ENCODE measurements at regions not wholly inside any gene's neighbourhood (a gene's known extent, or its start where the extent isn't known, plus 50 kb on each side); places are given as distances from the start of the nearest gene placed in this dataset.
"Not testable (repeated sequence)": the region's sequence is repeated elsewhere in the genome, so short reads cannot be mapped to it uniquely, and the experiment has no call there.

DNA sequence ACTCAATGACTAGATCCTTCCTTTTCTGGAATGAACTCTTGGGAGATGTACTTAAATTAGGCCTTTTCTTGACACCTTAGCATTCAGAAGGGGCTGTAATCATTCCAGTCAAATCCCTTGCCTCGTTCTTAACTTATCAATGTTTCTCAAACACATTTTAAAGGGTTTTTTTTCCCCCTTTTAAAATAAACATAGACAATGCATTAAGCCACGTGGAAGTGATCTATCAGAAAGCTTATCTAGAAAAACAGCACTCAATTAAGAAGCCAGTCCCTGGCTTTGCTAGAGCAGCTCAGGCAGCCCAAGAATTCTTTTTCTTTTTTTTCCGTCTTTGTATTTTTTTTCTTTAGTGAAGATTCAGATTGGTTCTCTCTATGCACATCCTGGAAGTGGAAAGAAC lies 118.2 kb downstream of the PCDH7 start:
- DNase-seq, result no peak

DNA sequence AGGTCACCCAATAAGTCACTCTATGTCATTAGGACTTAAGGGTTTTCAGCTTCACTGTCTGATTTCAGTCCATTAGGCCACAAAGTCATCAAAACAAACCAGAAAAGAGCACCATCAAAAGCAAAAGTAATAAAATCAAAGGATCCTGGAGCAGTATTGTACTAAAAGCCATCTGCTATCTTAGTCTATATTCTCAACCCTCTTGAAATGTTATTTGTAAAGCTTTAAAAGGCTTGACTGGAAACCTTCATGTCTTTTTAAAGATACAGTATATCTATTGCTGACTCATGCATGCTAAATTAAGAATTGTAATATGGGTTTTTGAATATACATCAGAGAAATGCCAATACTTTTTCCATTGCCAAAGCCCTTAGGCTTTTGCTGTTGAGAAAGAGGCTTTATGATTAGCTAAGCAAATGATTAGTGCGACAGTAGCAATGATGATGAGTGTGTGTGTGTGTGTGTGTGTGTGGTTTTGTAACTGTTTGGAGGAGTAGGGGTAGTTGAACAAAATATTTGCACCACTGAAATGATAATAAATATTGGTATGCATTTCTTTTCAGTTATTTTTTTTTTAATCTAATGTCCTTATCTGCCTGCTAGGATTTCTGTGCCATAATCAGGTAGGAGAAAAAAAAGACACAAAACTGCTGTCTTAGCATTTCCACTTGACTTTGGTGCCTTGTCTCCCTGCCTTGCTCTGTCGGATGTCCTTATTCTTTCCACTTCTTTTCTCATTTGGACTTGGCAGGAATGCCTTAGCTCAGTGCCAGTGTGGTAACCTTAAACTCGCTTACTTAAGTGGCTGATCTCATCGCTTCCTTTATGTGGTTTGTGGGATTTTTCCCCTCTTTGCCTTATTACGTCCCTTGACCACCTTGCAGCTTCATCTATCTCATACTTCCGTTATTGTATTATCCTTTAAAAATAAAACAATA lies 119.7 kb downstream of the PCDH7 start:
- no peak for DNase-seq

GRCh38 chr4:30840571-30840970 lies 120.4 kb downstream of the PCDH7 start:
- no peak for DNase-seq

DNA sequence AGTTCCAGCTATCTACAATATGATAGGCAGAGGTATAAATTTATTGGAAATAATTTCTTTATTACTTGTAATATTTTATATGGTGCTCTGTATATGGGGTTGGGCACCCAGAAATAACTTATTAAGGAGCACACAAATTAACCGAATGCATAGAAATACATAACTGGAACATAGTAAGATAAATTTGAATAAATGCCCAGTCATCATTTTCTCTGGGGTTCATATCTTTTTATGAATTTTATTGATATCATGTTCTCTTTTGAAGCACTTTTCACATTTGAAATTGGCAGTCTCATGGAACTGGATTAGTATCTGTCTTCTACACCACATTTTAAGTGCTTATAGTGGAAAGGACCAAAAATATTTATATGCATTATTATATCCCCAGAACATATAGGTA lies 122.0 kb downstream of the PCDH7 start:
- no peak for DNase-seq

GRCh38 chr4:30842689-30843088 lies 122.5 kb downstream of the PCDH7 start:
- no peak for DNase-seq

DNA sequence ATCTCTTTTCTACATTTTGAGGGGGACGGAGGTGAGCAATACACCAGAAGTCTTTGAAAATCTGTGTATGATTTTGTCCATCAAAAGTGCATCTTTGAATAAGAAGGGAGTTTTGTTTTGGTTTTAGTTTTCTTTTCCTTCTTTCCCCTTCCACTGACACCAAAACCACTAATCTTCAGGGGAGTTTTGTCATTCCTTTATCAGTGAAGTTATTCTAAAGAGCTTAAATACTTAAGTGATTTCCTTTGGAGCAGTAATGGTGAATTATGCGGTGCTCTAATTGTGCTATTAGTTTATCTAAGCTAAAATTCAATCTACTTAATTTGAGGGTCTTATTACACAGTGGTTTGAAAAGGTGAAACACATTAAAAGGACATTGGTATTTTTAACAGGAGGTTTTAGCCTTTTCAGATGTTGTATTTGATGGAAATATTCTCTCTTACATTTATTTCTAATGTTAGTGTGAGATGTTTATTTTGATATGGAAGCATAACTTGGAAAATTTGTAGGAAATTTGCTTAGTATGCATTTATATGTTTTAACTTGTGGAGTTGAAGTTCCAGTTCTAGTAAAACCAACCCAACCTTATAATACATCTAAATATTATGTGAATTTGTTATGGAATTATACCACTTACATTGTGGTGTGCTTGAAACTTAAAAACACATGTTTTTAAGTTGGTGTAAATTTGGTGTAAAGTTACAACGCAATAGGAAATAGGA lies 124.9 kb downstream of the PCDH7 start:
- no peak for DNase-seq

DNA sequence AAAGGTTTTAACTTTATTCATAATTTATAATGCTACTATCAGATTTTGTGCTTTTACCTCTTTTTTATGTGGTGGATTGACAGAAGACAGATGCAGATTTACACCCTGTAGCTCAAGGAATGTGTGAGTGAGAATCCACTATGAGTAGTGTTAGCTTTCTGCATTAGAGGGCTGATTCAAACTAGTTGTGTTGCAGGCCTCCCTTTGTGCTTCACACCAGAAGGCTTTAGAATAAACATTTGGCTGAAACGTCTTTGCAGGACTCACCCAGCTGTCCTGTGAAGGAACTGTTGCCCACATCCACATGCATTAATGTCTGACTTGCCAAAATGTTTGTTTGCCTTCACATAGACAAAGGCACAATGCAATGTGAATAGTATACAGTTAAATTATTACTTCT lies 127.0 kb downstream of the PCDH7 start:
- DNase-seq, result no peak

- DNase-seq, result no peak
These were observed 127.8 kb downstream of the PCDH7 start for GRCh38 chr4:30847958-30848357.

DNA sequence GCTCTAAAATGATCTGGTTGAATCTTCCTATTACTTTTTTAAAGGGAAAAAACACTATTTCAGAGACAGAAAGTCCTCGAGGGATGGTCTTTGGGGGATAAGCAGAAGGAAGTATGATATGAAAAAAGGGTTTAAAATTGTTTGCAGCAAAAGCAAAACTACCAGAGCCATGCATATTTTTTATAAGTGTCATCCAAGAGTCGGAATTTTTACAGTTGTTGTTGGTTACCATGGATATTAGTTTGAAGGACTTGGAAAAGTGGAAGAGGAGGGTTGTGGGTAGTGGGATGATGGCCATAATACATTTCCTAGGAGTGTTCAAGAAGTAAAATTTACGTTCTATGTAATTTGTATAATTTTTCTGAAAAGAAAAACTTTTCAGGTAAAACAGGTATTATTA lies 134.4 kb downstream of the PCDH7 start:
- no peak for DNase-seq

DNA sequence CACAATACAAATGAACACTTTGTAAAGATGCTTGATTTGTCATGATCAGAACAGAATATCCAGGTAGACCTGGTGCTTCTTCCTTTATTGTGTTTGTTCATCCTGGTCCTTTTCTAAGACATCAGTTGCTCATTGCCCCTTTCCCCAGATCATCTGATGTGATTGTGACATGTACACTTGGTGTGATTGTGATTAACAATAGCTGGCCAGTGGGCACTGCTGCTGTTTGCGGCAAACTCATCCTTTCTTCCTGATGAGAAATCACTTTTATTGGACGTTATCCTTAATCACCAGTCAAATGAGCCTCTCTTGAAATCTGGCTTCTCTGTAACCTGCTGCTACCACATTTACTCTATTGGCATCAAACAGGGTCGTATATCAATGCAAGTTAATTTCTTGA lies 135.1 kb downstream of the PCDH7 start:
- no peak for DNase-seq

GRCh38 chr4:30856795-30857564 lies 136.8 kb downstream of the PCDH7 start:
- DNase-seq, result no peak

- DNase-seq, result no peak
These were observed 140.8 kb downstream of the PCDH7 start for GRCh38 chr4:30860978-30861377.

DNA sequence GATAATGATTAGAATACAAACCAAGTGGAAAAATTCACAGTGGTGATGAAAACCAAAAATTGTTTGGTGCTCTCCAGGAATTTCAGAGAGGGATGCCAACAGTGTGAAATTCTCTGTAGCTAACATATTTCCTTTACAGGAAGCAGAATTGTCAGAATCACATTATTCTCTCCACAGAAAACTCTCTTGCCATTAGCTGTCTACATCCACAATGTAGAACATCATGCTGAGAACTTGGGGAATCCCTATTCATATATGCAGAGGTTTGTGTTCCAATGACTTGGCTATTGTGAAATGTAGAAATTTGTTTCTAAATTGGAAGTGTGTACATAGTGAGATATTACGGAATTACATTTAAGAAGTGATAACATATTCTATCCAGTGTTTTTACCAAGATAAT lies 142.0 kb downstream of the PCDH7 start:
- no peak for DNase-seq

GRCh38 chr4:30863021-30863420 lies 142.9 kb downstream of the PCDH7 start:
- no peak for DNase-seq

DNA sequence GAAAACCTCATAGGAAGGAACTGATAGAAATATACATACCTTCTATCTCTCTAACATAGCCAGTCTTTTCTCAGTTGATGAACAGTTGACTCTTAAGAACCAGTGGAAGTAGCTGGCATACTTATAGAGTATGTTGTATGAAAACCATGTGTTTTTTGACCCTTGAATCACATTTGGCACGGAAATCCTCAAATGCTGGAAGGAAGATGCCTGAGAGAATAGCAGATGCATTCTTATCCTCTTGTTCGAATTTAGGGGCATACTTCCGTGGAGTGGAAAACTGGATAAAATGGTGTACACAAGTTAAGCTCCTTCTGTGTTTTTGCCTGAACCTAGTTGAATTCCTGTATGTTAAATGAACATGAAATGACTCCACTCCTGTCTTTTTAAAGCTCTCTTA lies 145.5 kb downstream of the PCDH7 start:
- DNase-seq, result no peak

DNA sequence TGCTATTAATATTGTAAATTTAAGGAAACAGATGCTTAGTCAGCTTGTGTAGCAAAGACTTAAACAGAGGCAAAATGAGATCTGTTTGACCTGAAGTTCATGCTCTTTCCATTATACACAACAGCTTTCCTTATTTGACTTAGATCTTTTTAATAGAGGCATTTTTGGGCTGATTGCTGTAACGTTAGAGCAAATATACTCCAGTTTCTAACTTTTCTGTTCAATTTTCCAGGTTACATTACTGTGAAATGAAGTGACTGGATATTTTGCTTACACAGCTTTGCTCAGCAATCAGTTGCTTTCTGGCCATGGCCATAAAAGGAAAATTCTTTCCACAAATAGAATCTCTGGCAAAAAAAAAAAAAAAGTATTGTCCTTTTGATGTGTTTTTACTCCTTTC lies 146.2 kb downstream of the PCDH7 start:
- no peak for DNase-seq

GRCh38 chr4:30866907-30867306 lies 146.7 kb downstream of the PCDH7 start:
- no peak for DNase-seq

DNA sequence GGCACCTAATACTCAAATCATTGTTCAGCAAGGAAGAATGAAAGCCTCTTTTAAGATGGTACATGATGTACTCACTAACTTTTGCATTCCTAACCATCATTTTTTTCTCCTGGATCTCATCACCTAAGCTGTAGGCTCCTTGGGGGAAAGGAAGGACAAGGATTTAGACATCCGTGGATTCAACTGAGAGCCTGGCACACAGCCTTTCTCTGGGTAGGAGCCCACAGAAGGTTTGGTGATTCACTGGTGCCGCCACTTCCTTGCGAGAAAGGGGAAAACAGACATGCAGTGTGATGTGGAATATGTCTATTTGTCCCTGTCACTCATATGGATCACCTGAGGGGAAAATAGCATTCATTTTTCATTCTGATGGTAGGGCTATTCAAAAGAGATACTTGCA lies 147.3 kb downstream of the PCDH7 start:
- no peak for DNase-seq

DNA sequence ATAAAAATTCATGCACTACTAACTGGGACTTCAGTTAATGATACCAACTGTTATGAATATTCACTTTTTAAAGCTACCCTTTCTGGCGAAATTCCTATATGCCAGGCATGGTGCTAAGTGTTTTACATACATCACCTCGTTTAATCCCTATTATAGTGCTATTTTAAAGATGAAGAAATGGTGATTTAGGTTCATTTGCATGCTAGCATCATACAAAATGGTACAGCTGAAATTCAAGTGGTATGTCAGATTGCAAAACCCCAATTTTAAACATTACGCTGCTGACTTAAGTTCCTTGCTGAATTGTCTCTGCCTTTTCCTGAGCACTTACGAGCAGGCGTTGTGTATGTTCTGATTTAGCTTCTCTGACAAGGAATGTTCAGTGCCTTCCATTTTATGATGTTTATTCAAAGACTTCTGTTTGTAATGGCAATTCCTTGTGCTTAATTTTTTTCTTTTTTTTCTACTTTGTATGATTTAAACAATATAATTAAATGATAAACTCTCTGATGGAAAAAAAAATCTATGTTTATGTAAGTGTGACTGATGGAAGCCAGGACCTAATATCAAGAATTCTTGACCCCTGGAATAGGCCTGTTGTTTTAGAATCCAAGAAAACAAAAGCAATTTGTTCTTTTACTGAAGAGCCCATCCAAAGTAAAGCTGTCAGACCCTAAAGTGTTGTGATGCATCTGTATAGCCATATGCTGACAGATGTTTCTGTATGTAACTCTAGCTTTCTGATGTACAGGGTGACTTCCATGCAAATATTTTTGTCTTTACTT lies 148.1 kb downstream of the PCDH7 start:
- no peak for DNase-seq

- DNase-seq, result not testable (repeated sequence)
These were observed 149.2 kb downstream of the PCDH7 start for GRCh38 chr4:30869387-30869786.

- DNase-seq, result no peak
These were observed 150.3 kb downstream of the PCDH7 start for GRCh38 chr4:30870513-30870912.

DNA sequence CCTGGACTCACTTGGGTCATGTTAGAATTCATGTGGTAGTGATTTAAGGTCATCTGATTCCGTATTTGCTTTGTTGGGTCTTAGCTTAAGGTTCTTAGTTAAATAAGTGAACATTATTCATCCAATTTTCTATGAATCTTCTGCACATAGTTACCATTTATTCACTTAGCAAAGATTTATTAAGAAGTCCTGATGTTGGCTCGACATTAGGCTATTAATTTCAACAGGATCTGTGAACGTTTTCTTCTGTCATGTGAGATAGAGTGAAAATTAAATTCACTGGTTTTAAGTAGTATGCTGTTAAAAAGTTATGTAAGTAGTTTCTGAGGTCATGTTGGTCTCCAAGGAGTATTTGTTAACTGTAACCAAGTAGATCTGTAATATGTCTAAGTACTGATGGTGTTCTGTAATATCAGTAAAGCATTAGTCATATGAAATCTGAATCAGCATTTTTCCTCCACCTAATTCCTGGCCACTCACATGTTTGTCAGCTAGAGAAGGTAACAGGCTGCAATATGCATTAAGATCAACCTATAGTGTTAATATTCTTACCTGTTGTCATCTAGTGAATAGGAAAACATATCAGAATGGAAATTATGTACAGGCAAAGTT lies 155.6 kb downstream of the PCDH7 start:
- DNase-seq, result no peak
